ENCODE measurements at regions not wholly inside any gene's neighbourhood (a gene's known extent, or its start where the extent isn't known, plus 50 kb on each side); places are given as distances from the start of the nearest gene placed in this dataset.

DNA sequence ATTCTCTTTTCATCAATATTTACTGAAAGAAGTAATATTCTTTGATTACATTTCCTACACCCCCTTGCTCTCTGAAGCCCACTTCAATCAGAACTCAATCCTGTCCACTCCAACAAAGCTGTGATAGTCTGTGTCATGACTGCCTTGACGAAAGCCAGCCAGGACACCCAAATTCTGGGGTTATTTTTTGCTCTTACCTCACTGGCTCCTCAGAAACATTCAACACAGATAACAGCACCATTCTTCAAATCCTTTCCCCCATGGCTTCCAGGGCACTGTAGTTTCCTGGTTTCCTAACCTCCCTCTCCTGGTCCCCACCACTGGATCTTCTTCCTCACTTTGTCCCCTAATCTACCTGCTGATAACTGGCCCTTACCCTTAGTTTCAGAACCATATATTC is 106.1 kb upstream of the FER start:
- TF ChIP-seq TARDBP (IDR thresholded peaks at IDR 0.05) (no peak), LEF1 (IDR thresholded peaks at IDR 0.05; ENCODE audit: borderline replicate concordance) (no peak), NFRKB (IDR thresholded peaks at IDR 0.05) (no peak), ELF4 (IDR thresholded peaks at IDR 0.05) (no peak), FOXK2 (IDR thresholded peaks at IDR 0.05) (no peak), HDGF (IDR thresholded peaks at IDR 0.05; ENCODE audit: borderline replicate concordance) (no peak), SUZ12 (IDR thresholded peaks at IDR 0.05) (no peak), SP1 (IDR thresholded peaks at IDR 0.05) (no peak), ZNF384 (IDR thresholded peaks at IDR 0.05) (no peak), FOXA1 (IDR thresholded peaks at IDR 0.05) (no peak)
- no peak for DNase-seq (ENCODE audit: extremely low spot score)
- POLR2A ChIA-PET: interaction anchor here (2.1 kb wide), 1 partner anchor 86 kb away, joined by 8 read pairs; no protein-coding TSS in a partner anchor
- CTCF ChIA-PET: interaction anchor here (0.6 to 1.3 kb wide), 11 partner anchors 10 to 1010 kb away, joined by 3 to 9 read pairs (median 3); no protein-coding TSS in a partner anchor

GRCh38 chr5:108639366-108639765 is 108.3 kb upstream of the FER start:
- no peak for DNase-seq (ENCODE audit: extremely low spot score)
- no peak for TF ChIP-seq ZNF384 (IDR thresholded peaks at IDR 0.05)
- TF ChIP-seq SUZ12 (IDR thresholded peaks at IDR 0.05): no peak
- TF ChIP-seq HDGF (IDR thresholded peaks at IDR 0.05; ENCODE audit: borderline replicate concordance): no peak
- no peak for TF ChIP-seq FOXA1 (IDR thresholded peaks at IDR 0.05)
- TF ChIP-seq CTBP1 (IDR thresholded peaks at IDR 0.05; ENCODE audit: borderline replicate concordance): no peak
- no peak for TF ChIP-seq FOXK2 (IDR thresholded peaks at IDR 0.05)
- no peak for TF ChIP-seq FOXM1 (IDR thresholded peaks at IDR 0.05; ENCODE audit: borderline replicate concordance)
- no peak for TF ChIP-seq LEF1 (IDR thresholded peaks at IDR 0.05; ENCODE audit: borderline replicate concordance)
- TF ChIP-seq ELF4 (IDR thresholded peaks at IDR 0.05): no peak
- TF ChIP-seq TARDBP (IDR thresholded peaks at IDR 0.05): no peak
- TF ChIP-seq NFRKB (IDR thresholded peaks at IDR 0.05): no peak
- TF ChIP-seq ARNT (IDR thresholded peaks at IDR 0.05): no peak
- no peak for TF ChIP-seq BHLHE40 (IDR thresholded peaks at IDR 0.05; ENCODE audit: borderline replicate concordance)
- TF ChIP-seq, protein P1, sequence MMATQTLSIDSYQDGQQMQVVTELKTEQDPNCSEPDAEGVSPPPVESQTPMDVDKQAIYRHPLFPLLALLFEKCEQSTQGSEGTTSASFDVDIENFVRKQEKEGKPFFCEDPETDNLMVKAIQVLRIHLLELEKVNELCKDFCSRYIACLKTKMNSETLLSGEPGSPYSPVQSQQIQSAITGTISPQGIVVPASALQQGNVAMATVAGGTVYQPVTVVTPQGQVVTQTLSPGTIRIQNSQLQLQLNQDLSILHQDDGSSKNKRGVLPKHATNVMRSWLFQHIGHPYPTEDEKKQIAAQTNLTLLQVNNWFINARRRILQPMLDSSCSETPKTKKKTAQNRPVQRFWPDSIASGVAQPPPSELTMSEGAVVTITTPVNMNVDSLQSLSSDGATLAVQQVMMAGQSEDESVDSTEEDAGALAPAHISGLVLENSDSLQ (IDR thresholded peaks at IDR 0.05): no peak
- TF ChIP-seq L3MBTL2 (conservative IDR thresholded peaks at IDR 0.05): no peak
- ChIA-PET POLR2A (no interaction called here), CTCF (no interaction called here)

DNA sequence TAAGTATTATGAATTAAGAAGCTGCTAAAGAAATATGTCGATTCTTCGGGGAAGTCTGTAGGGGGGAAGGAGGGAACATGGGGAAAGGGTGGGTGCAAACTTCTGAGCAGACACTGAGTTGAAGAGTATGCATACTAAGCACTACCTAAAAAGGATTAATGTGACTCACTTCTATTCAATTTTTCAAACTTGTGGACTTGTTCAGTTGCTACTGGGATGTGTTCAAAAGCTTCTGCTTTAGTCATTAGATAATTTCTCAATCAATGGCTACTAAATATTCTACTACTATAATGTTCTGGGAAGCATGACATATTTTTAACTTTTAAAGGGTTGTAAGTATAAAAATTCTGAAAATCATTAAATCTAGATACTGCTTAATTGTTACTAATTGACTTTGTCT is 109.7 kb upstream of the FER start:
- TF ChIP-seq SUZ12 (IDR thresholded peaks at IDR 0.05): no peak
- TF ChIP-seq NFRKB (IDR thresholded peaks at IDR 0.05): no peak
- no peak for TF ChIP-seq HDGF (IDR thresholded peaks at IDR 0.05; ENCODE audit: borderline replicate concordance)
- no peak for TF ChIP-seq ZNF384 (IDR thresholded peaks at IDR 0.05)
- no peak for TF ChIP-seq L3MBTL2 (conservative IDR thresholded peaks at IDR 0.05)
- no peak for TF ChIP-seq FOXM1 (IDR thresholded peaks at IDR 0.05; ENCODE audit: borderline replicate concordance)
- TF ChIP-seq BHLHE40 (IDR thresholded peaks at IDR 0.05; ENCODE audit: borderline replicate concordance): no peak
- TF ChIP-seq TARDBP (IDR thresholded peaks at IDR 0.05): no peak
- POLR2A ChIA-PET: no interaction called here
- CTCF ChIA-PET: interaction anchor here (0.6 kb wide), 1 partner anchor 31 kb away, joined by 8 read pairs; no protein-coding TSS in a partner anchor
- DNase-seq (ENCODE audit: extremely low spot score): no peak

DNA sequence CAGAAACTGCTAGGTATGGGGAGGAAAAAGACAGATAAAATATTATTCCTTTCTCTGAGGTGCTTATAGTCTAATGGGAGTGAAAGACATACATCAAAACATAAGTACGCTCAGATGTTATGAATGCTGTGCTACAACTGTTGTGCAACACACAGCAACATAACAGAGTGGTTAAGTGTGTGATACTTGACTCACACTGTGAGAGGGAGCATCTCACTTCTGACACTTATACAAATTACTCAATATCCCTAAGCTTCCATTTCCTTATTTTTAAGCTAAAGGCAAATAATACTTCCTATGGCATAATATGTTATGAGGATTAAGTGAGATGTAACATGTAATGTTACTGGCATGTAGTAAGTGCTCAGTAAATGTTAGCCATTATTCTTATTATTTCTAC is 110.6 kb upstream of the FER start:
- no peak for DNase-seq (ENCODE audit: extremely low spot score)
- TF ChIP-seq ARNT (IDR thresholded peaks at IDR 0.05): no peak
- no peak for TF ChIP-seq L3MBTL2 (conservative IDR thresholded peaks at IDR 0.05)
- TF ChIP-seq FOXA1 (IDR thresholded peaks at IDR 0.05): no peak
- TF ChIP-seq, protein P1 (IDR thresholded peaks at IDR 0.05): no peak
- no peak for TF ChIP-seq LEF1 (IDR thresholded peaks at IDR 0.05; ENCODE audit: borderline replicate concordance)
- no peak for TF ChIP-seq ELF4 (IDR thresholded peaks at IDR 0.05)
- TF ChIP-seq FOXM1 (IDR thresholded peaks at IDR 0.05; ENCODE audit: borderline replicate concordance): no peak
- TF ChIP-seq BHLHE40 (IDR thresholded peaks at IDR 0.05; ENCODE audit: borderline replicate concordance): no peak
- TF ChIP-seq ZNF384 (IDR thresholded peaks at IDR 0.05): no peak
- TF ChIP-seq SUZ12 (IDR thresholded peaks at IDR 0.05): no peak
- TF ChIP-seq FOXK2 (IDR thresholded peaks at IDR 0.05): no peak
- no peak for TF ChIP-seq HDGF (IDR thresholded peaks at IDR 0.05; ENCODE audit: borderline replicate concordance)
- TF ChIP-seq CTBP1 (IDR thresholded peaks at IDR 0.05; ENCODE audit: borderline replicate concordance): no peak
- ChIA-PET CTCF (no interaction called here), POLR2A (no interaction called here)

GRCh38 chr5:108636135-108636853 is 111.4 kb upstream of the FER start:
- ChIA-PET POLR2A (no interaction called here), CTCF (no interaction called here)
- TF ChIP-seq FOXA1 (IDR thresholded peaks at IDR 0.05): no peak
- TF ChIP-seq FOXK2 (IDR thresholded peaks at IDR 0.05): no peak
- no peak for TF ChIP-seq LEF1 (IDR thresholded peaks at IDR 0.05; ENCODE audit: borderline replicate concordance)
- TF ChIP-seq L3MBTL2 (conservative IDR thresholded peaks at IDR 0.05): no peak
- TF ChIP-seq BHLHE40 (IDR thresholded peaks at IDR 0.05; ENCODE audit: borderline replicate concordance): no peak
- TF ChIP-seq SP1 (IDR thresholded peaks at IDR 0.05): no peak
- TF ChIP-seq ARNT (IDR thresholded peaks at IDR 0.05): no peak
- no peak for TF ChIP-seq ZNF384 (IDR thresholded peaks at IDR 0.05)
- no peak for TF ChIP-seq SUZ12 (IDR thresholded peaks at IDR 0.05)
- TF ChIP-seq, protein P1 (IDR thresholded peaks at IDR 0.05): no peak
- TF ChIP-seq HDGF (IDR thresholded peaks at IDR 0.05; ENCODE audit: borderline replicate concordance): no peak
- TF ChIP-seq TARDBP (IDR thresholded peaks at IDR 0.05): no peak
- DNase-seq (ENCODE audit: extremely low spot score): no peak

Measured in HEK293T (cell line).